Gastroesophageal sphincter (tissue), 4 donors: ENCODE measurements at regions not wholly inside any gene's neighbourhood (a gene's known extent, or its start where the extent isn't known, plus 50 kb on each side); places are given as distances from the start of the nearest gene placed in this dataset.
A peak's percentile ranks its signal among the peaks of the same experiment; 100 is the strongest.

Experiments used
- ATAC-seq: fragments of 150-250 bp; one replicate; pipeline ENCODE4 v1.9.1; 2016; ENCODE audit warnings: mild to moderate bottlenecking, moderate library complexity
- H3K27ac ChIP-seq, 4 donors: fragments of 200-600 bp; sonication (generic) in 3 of 4; 1 replicate in 3 of 4; 2 replicates in 1 of 4; pipeline ENCODE4 v1.5.1; 2016 to 2019
- H3K27me3 ChIP-seq: fragments of 200-600 bp; sonication (generic); one replicate; pipeline ENCODE4 v1.5.1; 2019
- H3K36me3 ChIP-seq, 2 donors: fragments of 200-600 bp; sonication (generic); one replicate each; pipeline ENCODE4 v1.5.1; 2019; ENCODE audit warnings: control low read depth in 1 of 2
- H3K4me1 ChIP-seq, 3 donors: fragments of 200-600 bp; sonication (generic); 1 replicate in 2 of 3; 2 replicates in 1 of 3; pipeline ENCODE4 v1.5.1; 2016 to 2019; ENCODE audit warnings: control low read depth in 2 of 3
- H3K4me3 ChIP-seq, 2 donors: fragments of 200-600 bp; sonication (generic); one replicate each; pipeline ENCODE4 v1.5.1; 2019; ENCODE audit warnings: mild to moderate bottlenecking in 1 of 2, moderate library complexity in 1 of 2
- H3K9me3 ChIP-seq, 3 donors: fragments of 200-600 bp; sonication (generic); one replicate each; pipeline ENCODE4 v1.5.1; 2017 to 2019; ENCODE audit warnings: control low read depth in 2 of 3
- EP300 ChIP-seq: sonication (generic); formaldehyde crosslinking; IDR thresholded peaks from one replicate; pipeline ENCODE4 v1.6.1; 2017; ENCODE audit warnings: antibody characterized with exemption, mild to moderate bottlenecking
- POLR2A ChIP-seq, 2 donors: fragments of 450-650 bp; IDR thresholded peaks; one replicate each; pipeline ENCODE4 v1.6.1; 2017; ENCODE audit warnings: antibody characterized with exemption in 2 of 2, mild to moderate bottlenecking in 2 of 2, moderate library complexity in 1 of 2
- POLR2AphosphoS5 ChIP-seq: sonication (generic); formaldehyde crosslinking; IDR thresholded peaks from one replicate; pipeline ENCODE4 v1.6.1; 2017; ENCODE audit warnings: antibody characterized with exemption
- WGBS, 2 donors: methylation state at CpG; one replicate each; pipeline ENCODE4 v1.1.5; 2018; ENCODE audit warnings: low coverage in 1 of 2; 5-methylcytosine and 5-hydroxymethylcytosine counted together
- TF ChIP-seq, protein P1 (sequence below), 4 experiments: fragments of 200-600 bp in 2 of 4; fragments of 450-650 bp in 2 of 4; sonication (generic) in 1 of 4; IDR thresholded peaks; one replicate each; pipeline ENCODE4 v1.5.1; 2017 to 2019; ENCODE audit warnings: antibody characterized with exemption in 4 of 4, mild to moderate bottlenecking in 2 of 4, moderate library complexity in 2 of 4

DNA sequence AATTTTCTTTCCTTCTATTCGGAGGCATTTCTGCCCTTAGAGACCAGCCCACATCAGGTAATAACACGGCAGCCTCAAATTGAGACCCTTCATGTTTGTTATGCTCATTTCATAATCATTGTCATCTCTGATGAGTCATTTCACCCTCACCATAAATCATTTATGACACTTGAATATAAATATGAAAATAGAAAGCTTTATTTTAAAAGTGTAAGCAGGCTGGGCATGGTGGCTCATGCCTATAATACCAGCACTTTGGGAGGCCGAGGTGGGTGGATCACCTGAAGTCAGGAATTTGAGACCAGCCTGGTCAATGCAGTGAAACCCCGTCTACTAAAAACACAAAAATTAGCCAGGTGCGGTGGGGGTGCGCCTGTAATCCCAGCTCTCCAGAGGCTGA, 57.4 kb upstream of the EGFR start:
- H3K4me3 ChIP-seq = no peak overlapping the region
- 68 to 75% methylated on average over 4 to 6 of the region's 6 CpGs for WGBS, 2 donors
- H3K27ac ChIP-seq = no peak overlapping the region
- no peak for TF ChIP-seq EP300
- TF ChIP-seq POLR2AphosphoS5 = no peak
- TF ChIP-seq, protein P1, sequence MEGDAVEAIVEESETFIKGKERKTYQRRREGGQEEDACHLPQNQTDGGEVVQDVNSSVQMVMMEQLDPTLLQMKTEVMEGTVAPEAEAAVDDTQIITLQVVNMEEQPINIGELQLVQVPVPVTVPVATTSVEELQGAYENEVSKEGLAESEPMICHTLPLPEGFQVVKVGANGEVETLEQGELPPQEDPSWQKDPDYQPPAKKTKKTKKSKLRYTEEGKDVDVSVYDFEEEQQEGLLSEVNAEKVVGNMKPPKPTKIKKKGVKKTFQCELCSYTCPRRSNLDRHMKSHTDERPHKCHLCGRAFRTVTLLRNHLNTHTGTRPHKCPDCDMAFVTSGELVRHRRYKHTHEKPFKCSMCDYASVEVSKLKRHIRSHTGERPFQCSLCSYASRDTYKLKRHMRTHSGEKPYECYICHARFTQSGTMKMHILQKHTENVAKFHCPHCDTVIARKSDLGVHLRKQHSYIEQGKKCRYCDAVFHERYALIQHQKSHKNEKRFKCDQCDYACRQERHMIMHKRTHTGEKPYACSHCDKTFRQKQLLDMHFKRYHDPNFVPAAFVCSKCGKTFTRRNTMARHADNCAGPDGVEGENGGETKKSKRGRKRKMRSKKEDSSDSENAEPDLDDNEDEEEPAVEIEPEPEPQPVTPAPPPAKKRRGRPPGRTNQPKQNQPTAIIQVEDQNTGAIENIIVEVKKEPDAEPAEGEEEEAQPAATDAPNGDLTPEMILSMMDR (IDR thresholded peaks at IDR 0.05) = no peak
- TF ChIP-seq POLR2A (IDR thresholded peaks at IDR 0.05) = no peak
- H3K27me3 ChIP-seq = no peaks in the 10 kb centered on the region
- no peaks in the 10 kb centered on the region for H3K36me3 ChIP-seq
- peaks cover 0 to 3% (median 0%) of the 10 kb centered on the region in 3 donors for H3K9me3 ChIP-seq
- ATAC-seq = no peak
- no peaks in the 10 kb centered on the region for H3K4me1 ChIP-seq

DNA sequence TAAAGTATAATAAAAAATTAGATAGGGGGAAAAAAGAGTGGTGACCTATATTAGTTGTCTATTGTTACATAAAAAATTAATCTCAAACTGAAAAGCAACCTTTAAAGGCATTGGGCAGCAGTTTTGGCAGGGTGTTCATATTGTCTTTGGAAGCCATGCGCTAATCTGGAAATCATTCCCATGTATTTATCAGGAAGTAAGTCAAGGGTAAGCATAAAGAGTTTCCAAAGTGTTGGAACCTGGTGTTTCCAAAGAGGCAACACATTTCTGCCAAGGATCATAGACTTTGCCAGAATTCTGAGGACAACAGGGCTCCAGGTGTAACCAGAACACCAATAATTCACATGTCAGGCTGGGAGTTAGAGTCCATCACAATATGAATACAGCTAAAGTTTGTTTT, 55.7 kb upstream of the EGFR start:
- H3K27ac ChIP-seq = no peak overlapping the region
- H3K9me3 ChIP-seq = peaks cover 0 to 3% (median 0%) of the 10 kb centered on the region in 3 donors
- peaks cover 0 to 7% (median 0%) of the 10 kb centered on the region in 3 donors for H3K4me1 ChIP-seq
- no peak for ATAC-seq
- WGBS, 2 donors = 100% methylated on average over 1 of the region's 1 CpG
- TF ChIP-seq EP300 (no peak), POLR2A (IDR thresholded peaks at IDR 0.05) (no peak), POLR2AphosphoS5 (no peak)
- TF ChIP-seq, protein P1 (IDR thresholded peaks at IDR 0.05) = no peak
- H3K27me3 ChIP-seq = no peaks in the 10 kb centered on the region
- no peaks in the 10 kb centered on the region for H3K36me3 ChIP-seq
- no peak overlapping the region for H3K4me3 ChIP-seq

DNA sequence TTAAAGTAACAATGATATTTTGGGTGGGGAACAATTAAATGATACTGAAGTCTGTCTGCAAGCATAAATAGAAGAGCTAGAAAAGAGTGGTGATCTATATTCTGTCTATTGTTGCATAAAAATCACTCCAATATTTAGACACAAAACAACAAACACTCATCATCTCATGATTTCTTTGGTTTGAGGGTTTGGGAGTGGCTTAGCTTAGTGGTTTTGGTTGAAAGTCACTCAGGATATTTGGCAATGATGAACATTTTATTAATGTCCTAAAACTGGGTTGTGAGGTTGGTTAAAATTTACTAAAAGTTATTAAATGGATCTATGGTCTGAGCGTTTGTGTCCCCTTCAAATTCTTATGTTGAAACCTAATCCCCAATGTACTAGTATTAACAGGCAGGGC, 54.7 kb upstream of the EGFR start:
- Histone ChIP-seq H3K4me1 (peaks cover 0 to 7% (median 0%) of the 10 kb centered on the region in 3 donors), H3K4me3 (no peak overlapping the region), H3K36me3 (no peaks in the 10 kb centered on the region), H3K27me3 (no peaks in the 10 kb centered on the region), H3K27ac (no peak overlapping the region), H3K9me3 (peaks cover 0 to 3% (median 0%) of the 10 kb centered on the region in 3 donors)
- whole genome bisulfite sequencing, 2 donors = 91 to 100% methylated on average over 1 of the region's 1 CpG
- ATAC-seq = no peak
- TF ChIP-seq, protein P1 (IDR thresholded peaks at IDR 0.05) = no peak
- TF ChIP-seq POLR2A (IDR thresholded peaks at IDR 0.05) = no peak
- no peak for TF ChIP-seq EP300
- no peak for TF ChIP-seq POLR2AphosphoS5

DNA sequence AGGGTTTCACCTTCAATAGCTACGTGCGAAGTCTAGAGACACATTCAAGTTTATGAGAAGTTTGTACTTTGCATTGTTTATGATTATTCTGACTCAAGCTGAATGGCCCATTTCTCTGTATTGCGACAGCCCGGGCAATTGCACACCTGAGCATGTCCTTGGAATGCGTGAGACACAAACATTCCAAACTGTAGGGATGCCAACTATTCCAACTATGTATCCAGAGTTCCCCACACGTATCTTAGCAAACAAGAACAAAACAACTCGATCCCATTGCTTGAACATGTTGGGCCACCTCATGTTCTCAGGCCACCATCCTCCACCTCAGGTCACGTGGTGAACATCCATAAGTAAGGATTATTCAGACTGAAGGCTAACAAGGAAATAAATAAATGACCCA, 51.4 kb upstream of the EGFR start:
- Histone ChIP-seq H3K9me3 (peaks cover 0 to 3% (median 0%) of the 10 kb centered on the region in 3 donors), H3K4me1 (peaks cover 0 to 7% (median 0%) of the 10 kb centered on the region in 3 donors), H3K36me3 (no peaks in the 10 kb centered on the region), H3K27me3 (no peaks in the 10 kb centered on the region), H3K4me3 (no peak overlapping the region), H3K27ac (no peak overlapping the region)
- WGBS, 2 donors = 47 to 69% methylated on average over 3 to 8 of the region's 8 CpGs
- TF ChIP-seq POLR2A (IDR thresholded peaks at IDR 0.05) (no peak), POLR2AphosphoS5 (no peak), EP300 (no peak)
- TF ChIP-seq, protein P1 (IDR thresholded peaks at IDR 0.05) = no peak
- peak; percentile 58 for ATAC-seq

DNA sequence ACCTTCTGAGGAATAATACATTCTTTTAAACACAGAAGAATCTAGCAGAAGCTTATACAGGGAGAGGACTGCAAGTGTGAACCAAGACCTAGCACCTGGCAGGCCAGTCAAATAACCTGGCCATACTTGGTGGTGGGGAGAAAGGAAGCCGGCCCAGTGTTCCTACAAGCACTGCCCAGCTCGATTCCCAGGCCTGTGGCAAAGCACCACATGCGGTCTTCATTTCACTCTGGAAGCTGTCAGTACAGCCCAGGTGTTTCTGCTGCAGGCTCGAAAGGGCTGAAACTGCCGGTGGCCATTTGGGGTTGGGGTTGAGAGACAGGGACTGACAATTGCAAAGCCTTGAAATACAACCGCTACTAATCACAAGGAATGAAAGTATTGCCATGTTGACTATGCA, 50.8 kb upstream of the EGFR start:
- no peak for ATAC-seq
- H3K27me3 ChIP-seq = no peaks in the 10 kb centered on the region
- no peak overlapping the region for H3K27ac ChIP-seq
- no peak for TF ChIP-seq POLR2AphosphoS5
- TF ChIP-seq, protein P1 (IDR thresholded peaks at IDR 0.05) = no peak
- TF ChIP-seq POLR2A (IDR thresholded peaks at IDR 0.05) = no peak
- no peaks in the 10 kb centered on the region for H3K36me3 ChIP-seq
- H3K4me1 ChIP-seq = peaks cover 0 to 7% (median 0%) of the 10 kb centered on the region in 3 donors
- WGBS, 2 donors = 96 to 100% methylated on average over 1 to 4 of the region's 6 CpGs
- H3K9me3 ChIP-seq = peaks cover 0 to 10% (median 0%) of the 10 kb centered on the region in 3 donors
- no peak overlapping the region for H3K4me3 ChIP-seq
